ENCODE measurements at regions not wholly inside any gene's neighbourhood (a gene's known extent, or its start where the extent isn't known, plus 50 kb on each side); places are given as distances from the start of the nearest gene placed in this dataset.

- Histone ChIP-seq H3K27ac (no peak overlapping the region), H3K4me1 (no peaks in the 10 kb centered on the region), H3K4me3 (no peak overlapping the region), H3K9me3 (no peaks in the 10 kb centered on the region), H3K36me3 (no peaks in the 10 kb centered on the region), H3K27me3 (no peaks in the 10 kb centered on the region)
- no peak for TF ChIP-seq POLR2A (IDR thresholded peaks at IDR 0.05)
- no peak for TF ChIP-seq CTCF (IDR thresholded peaks at IDR 0.05)
- no peak for TF ChIP-seq POLR2AphosphoS5 (IDR thresholded peaks at IDR 0.05; ENCODE audit: insufficient read depth in 1 of 2, low read depth in 1 of 2)
- no peak for DNase-seq (ENCODE audit: extremely low spot score in 2 of 2)
- intact Hi-C loops (cut with DNase I) = no loop called here
These were observed 131.2 kb downstream of the MAGEB5 start for GRCh38 chrX:26347171-26347570.

- intact Hi-C loops (cut with DNase I) = no loop called here
- H3K27me3 ChIP-seq = no peaks in the 10 kb centered on the region
- H3K4me3 ChIP-seq = no peak overlapping the region
- no peak overlapping the region for H3K27ac ChIP-seq
- no peaks in the 10 kb centered on the region for H3K36me3 ChIP-seq
- no peaks in the 10 kb centered on the region for H3K9me3 ChIP-seq
- H3K4me1 ChIP-seq = no peaks in the 10 kb centered on the region
- DNase-seq (ENCODE audit: extremely low spot score in 2 of 2) = no peak
- TF ChIP-seq POLR2AphosphoS5 (IDR thresholded peaks at IDR 0.05; ENCODE audit: insufficient read depth in 1 of 2, low read depth in 1 of 2) (no peak), CTCF (IDR thresholded peaks at IDR 0.05) (no peak), POLR2A (IDR thresholded peaks at IDR 0.05) (no peak)
These were observed 118.3 kb downstream of the MAGEB5 start for GRCh38 chrX:26334232-26334631.

GRCh38 chrX:26328608-26329319 is 112.8 kb downstream of the MAGEB5 start:
- no peak for TF ChIP-seq CTCF (IDR thresholded peaks at IDR 0.05)
- TF ChIP-seq POLR2A (IDR thresholded peaks at IDR 0.05) = no peak
- no peak for DNase-seq (ENCODE audit: extremely low spot score in 2 of 2)
- intact Hi-C loops (cut with DNase I) = no loop called here
- Histone ChIP-seq H3K9me3 (no peaks in the 10 kb centered on the region), H3K4me1 (no peaks in the 10 kb centered on the region), H3K27me3 (no peaks in the 10 kb centered on the region), H3K36me3 (no peaks in the 10 kb centered on the region), H3K4me3 (no peak overlapping the region), H3K27ac (no peak overlapping the region)

- Histone ChIP-seq H3K9me3 (no peaks in the 10 kb centered on the region), H3K4me3 (no peak overlapping the region), H3K4me1 (no peaks in the 10 kb centered on the region), H3K36me3 (no peaks in the 10 kb centered on the region), H3K27me3 (no peaks in the 10 kb centered on the region), H3K27ac (no peak overlapping the region)
- no peak for TF ChIP-seq POLR2A (IDR thresholded peaks at IDR 0.05)
- no peak for TF ChIP-seq CTCF (IDR thresholded peaks at IDR 0.05)
- no peak for TF ChIP-seq POLR2AphosphoS5 (IDR thresholded peaks at IDR 0.05; ENCODE audit: insufficient read depth in 1 of 2, low read depth in 1 of 2)
- no peak for DNase-seq (ENCODE audit: extremely low spot score in 2 of 2)
- intact Hi-C loops (cut with DNase I) = no loop called here
These were observed 93.3 kb downstream of the MAGEB5 start for GRCh38 chrX:26309262-26309661.

GRCh38 chrX:26295425-26295824 is 79.5 kb downstream of the MAGEB5 start:
- intact Hi-C loops (cut with DNase I) = no loop called here
- TF ChIP-seq CTCF (IDR thresholded peaks at IDR 0.05) = no peak
- TF ChIP-seq POLR2A (IDR thresholded peaks at IDR 0.05) = no peak
- no peak for TF ChIP-seq POLR2AphosphoS5 (IDR thresholded peaks at IDR 0.05; ENCODE audit: insufficient read depth in 1 of 2, low read depth in 1 of 2)
- H3K9me3 ChIP-seq = no peaks in the 10 kb centered on the region
- H3K4me3 ChIP-seq = no peak overlapping the region
- no peak for DNase-seq (ENCODE audit: extremely low spot score in 2 of 2)
- H3K4me1 ChIP-seq = no peaks in the 10 kb centered on the region
- no peak overlapping the region for H3K27ac ChIP-seq
- H3K36me3 ChIP-seq = no peaks in the 10 kb centered on the region
- H3K27me3 ChIP-seq = no peaks in the 10 kb centered on the region

All from vagina (tissue), 2 donors.